ENCODE measurements at regions not wholly inside any gene's neighbourhood (a gene's known extent, or its start where the extent isn't known, plus 50 kb on each side); places are given as distances from the start of the nearest gene placed in this dataset.

- no peak overlapping the region for H3K14ac ChIP-seq (ENCODE audit: insufficient read length)
- H3K4me3 ChIP-seq (ENCODE audit: extremely low read depth in 1 of 4, insufficient read depth in 2 of 4, low read depth in 3 of 4, low read length in 4 of 4) = no peak overlapping the region
- H2BK120ac ChIP-seq (replicated peaks; ENCODE audit: low read depth, low read length) = no peak overlapping the region
- FAIRE-seq (no peak), DNase-seq (ENCODE audit: low read depth in 1 of 2, low spot score in 2 of 2) (no peak)
- no peak overlapping the region for H4K91ac ChIP-seq (replicated peaks; ENCODE audit: insufficient read length, low read length)
- H2BK5ac ChIP-seq (ENCODE audit: low read depth, low read length) = no peak overlapping the region
- ChIA-PET POLR2A (ENCODE audit: partially characterized antibody) (interaction anchor here (0.8 kb wide), 1 partner anchor 12 kb away, joined by 3 read pairs; no protein-coding TSS in a partner anchor), CTCF (ENCODE audit: partially characterized antibody) (interaction anchor here (0.7 kb wide), 1 partner anchor 188 kb away, joined by 4 read pairs; no protein-coding TSS in a partner anchor)
- no peaks in the 10 kb centered on the region for H3K79me1 ChIP-seq (ENCODE audit: low read depth, low read length)
- H2BK15ac ChIP-seq (ENCODE audit: low read length) = no peak overlapping the region
- H2AK5ac ChIP-seq (ENCODE audit: low read depth, low read length) = no peak overlapping the region
- no peak overlapping the region for H3K27ac ChIP-seq (ENCODE audit: low read depth, low read length)
- no peak overlapping the region for H2BK12ac ChIP-seq (ENCODE audit: low read depth, low read length)
- no peak overlapping the region for H3K18ac ChIP-seq (ENCODE audit: extremely low read depth, low read length)
- H3K9me3 ChIP-seq (ENCODE audit: insufficient read depth in 2 of 2, low read depth in 1 of 2, low read length in 1 of 2) = no peaks in the 10 kb centered on the region
- H3K27me3 ChIP-seq (replicated peaks in 1 of 4; ENCODE audit: control insufficient read depth in 3 of 4, extremely low read depth in 1 of 4, insufficient read depth in 3 of 4, low read length in 3 of 4) = no peaks in the 10 kb centered on the region
- TF ChIP-seq RAD21 (IDR thresholded peaks at IDR 0.05 in 1 of 2, conservative IDR thresholded peaks at IDR 0.05 in 1 of 2; ENCODE audit: low read depth in 2 of 2, low read length in 2 of 2) (no peak), KDM5A (IDR thresholded peaks at IDR 0.05; ENCODE audit: low read length) (no peak), KDM4A (IDR thresholded peaks at IDR 0.05; ENCODE audit: low read depth, low read length, severe bottlenecking) (no peak), RFX5 (IDR thresholded peaks at IDR 0.05; ENCODE audit: borderline replicate concordance, low read depth, low read length) (no peak), TAF7 (optimal IDR thresholded peaks at IDR 0.05; ENCODE audit: borderline replicate concordance, low read depth, low read length) (no peak)
- H3K79me2 ChIP-seq (ENCODE audit: control insufficient read depth in 1 of 2, insufficient read depth in 2 of 2, low read length in 2 of 2) = no peaks in the 10 kb centered on the region
- no peak overlapping the region for H4K8ac ChIP-seq (ENCODE audit: extremely low read depth, insufficient read depth, low read length)
- no peak overlapping the region for H3K4ac ChIP-seq (replicated peaks; ENCODE audit: insufficient read length, low read depth, low read length)
- H2BK20ac ChIP-seq (ENCODE audit: low read length) = no peak overlapping the region
- no peaks in the 10 kb centered on the region for H3K36me3 ChIP-seq (ENCODE audit: control insufficient read depth in 2 of 4, insufficient read depth in 4 of 4, low read length in 3 of 4)
- no peak overlapping the region for H3K23ac ChIP-seq (ENCODE audit: insufficient read length)
- H3K4me1 ChIP-seq (replicated peaks in 1 of 4; ENCODE audit: control insufficient read depth in 3 of 4, insufficient read depth in 4 of 4, low read length in 3 of 4) = 0 out of 7 replicates have a peak, but pooled peaks cover 0 to 2% (median 0%) of the 10 kb centered on the region in 4 experiments
- H4K20me1 ChIP-seq (replicated peaks in 1 of 2; ENCODE audit: control insufficient read depth in 1 of 2, insufficient read depth in 2 of 2, low read length in 2 of 2) = peaks cover 0 to 1% of the 10 kb centered on the region in 2 experiments
- no peak overlapping the region for H3K56ac ChIP-seq (replicated peaks; ENCODE audit: insufficient read length, low read depth, low read length)
- H2AFZ ChIP-seq (ENCODE audit: low read length) = no peak overlapping the region
- no peaks in the 10 kb centered on the region for H3K23me2 ChIP-seq (ENCODE audit: low read depth, low read length)
- no peak overlapping the region for H3K4me2 ChIP-seq (ENCODE audit: insufficient read depth in 1 of 2, low read depth in 2 of 2, low read length in 2 of 2)
- WGBS, 2 experiments (ENCODE audit: extremely low coverage in 1 of 2, insufficient coverage in 1 of 2, insufficient read length in 1 of 2, insufficient replicate concordance in 2 of 2, low coverage in 1 of 2, low lambda C conversion rate in 2 of 2, missing lambda C conversion rate in 1 of 2) = 100% methylated on average over 2 of the region's 2 CpGs; no CpG with 5 or more reads in 1 of the 2 experiments
- H3K9ac ChIP-seq (replicated peaks in 1 of 4; ENCODE audit: extremely low read depth in 1 of 4, low read depth in 3 of 4, low read length in 3 of 4) = no peak overlapping the region
- no peak overlapping the region for H4K5ac ChIP-seq (ENCODE audit: insufficient read length, low read depth, low read length)
These were observed 306.1 kb downstream of the CTH start for GRCh38 chr1:70717211-70717610.
